Activated CD8-positive, alpha-beta T cell treated with anti-CD3 and anti-CD28 coated beads for 36 hours (primary cell): ENCODE measurements at regions not wholly inside any gene's neighbourhood (a gene's known extent, or its start where the extent isn't known, plus 50 kb on each side); places are given as distances from the start of the nearest gene placed in this dataset.

Experiments
- ATAC-seq: fragments of 200-7000 bp; cut with Tn5 transposase; one replicate; pipeline ENCODE4 v1.10.0; 2021; ENCODE audit warnings: mild to moderate bottlenecking, moderate library complexity
- CTCF ChIA-PET: fragments of 350-600 bp; sonication (Branson Sonifier 250); formaldehyde crosslinking; loops from one replicate; lab custom pipeline; 2021; ENCODE audit warnings: antibody characterized with exemption; lab: Charles Lee
- POLR2A ChIA-PET: fragments of 350-600 bp; sonication (Branson Sonifier 250); formaldehyde crosslinking; loops from one replicate; lab custom pipeline; 2021; ENCODE audit warnings: antibody characterized with exemption; lab: Charles Lee
- DNase-seq: peaks from one replicate; pipeline ENCODE4 v3.0.0-alpha.2; 2020
- H3K27ac Mint-ChIP-seq: one replicate; pipeline ENCODE4 v1.8.0; 2021; ENCODE audit warnings: mild to moderate bottlenecking, mixed read lengths
- H3K27me3 Mint-ChIP-seq: one replicate; pipeline ENCODE4 v1.8.0; 2021; ENCODE audit warnings: mixed read lengths
- H3K36me3 Mint-ChIP-seq: one replicate; pipeline ENCODE4 v1.8.0; 2021; ENCODE audit warnings: low read depth, mixed read lengths
- H3K4me1 Mint-ChIP-seq: one replicate; pipeline ENCODE4 v1.8.0; 2021; ENCODE audit warnings: low read depth, mixed read lengths
- H3K4me3 Mint-ChIP-seq: one replicate; pipeline ENCODE4 v1.8.0; 2021; ENCODE audit warnings: mild to moderate bottlenecking, moderate library complexity, mixed read lengths
- H3K9me3 Mint-ChIP-seq: one replicate; pipeline ENCODE4 v1.8.0; 2021; ENCODE audit warnings: mixed read lengths
- intact Hi-C: fragments of 100-400 bp; cut with micrococcal nuclease; formaldehyde crosslinking; loops from one replicate; pipeline ENCODE4 v1.10.0; 2022
- TF ChIP-seq, protein P1 (sequence below): fragments of 200-600 bp; IDR thresholded peaks from one replicate; pipeline ENCODE4 v1.8.0; 2022; ENCODE audit warnings: antibody characterized with exemption, mild to moderate bottlenecking

GRCh38 chr1:34639701-34640100 lies 115.1 kb upstream of the GJB5 start:
- Mint-ChIP-seq H3K4me3 (no peak overlapping the region), H3K36me3 (no peaks in the 10 kb centered on the region), H3K9me3 (no peaks in the 10 kb centered on the region), H3K4me1 (no peaks in the 10 kb centered on the region), H3K27ac (no peak overlapping the region), H3K27me3 (peaks cover 11% of the 10 kb centered on the region)
- CTCF ChIA-PET, result no interaction called here
- ATAC-seq, result no peak
- TF ChIP-seq, protein P1, sequence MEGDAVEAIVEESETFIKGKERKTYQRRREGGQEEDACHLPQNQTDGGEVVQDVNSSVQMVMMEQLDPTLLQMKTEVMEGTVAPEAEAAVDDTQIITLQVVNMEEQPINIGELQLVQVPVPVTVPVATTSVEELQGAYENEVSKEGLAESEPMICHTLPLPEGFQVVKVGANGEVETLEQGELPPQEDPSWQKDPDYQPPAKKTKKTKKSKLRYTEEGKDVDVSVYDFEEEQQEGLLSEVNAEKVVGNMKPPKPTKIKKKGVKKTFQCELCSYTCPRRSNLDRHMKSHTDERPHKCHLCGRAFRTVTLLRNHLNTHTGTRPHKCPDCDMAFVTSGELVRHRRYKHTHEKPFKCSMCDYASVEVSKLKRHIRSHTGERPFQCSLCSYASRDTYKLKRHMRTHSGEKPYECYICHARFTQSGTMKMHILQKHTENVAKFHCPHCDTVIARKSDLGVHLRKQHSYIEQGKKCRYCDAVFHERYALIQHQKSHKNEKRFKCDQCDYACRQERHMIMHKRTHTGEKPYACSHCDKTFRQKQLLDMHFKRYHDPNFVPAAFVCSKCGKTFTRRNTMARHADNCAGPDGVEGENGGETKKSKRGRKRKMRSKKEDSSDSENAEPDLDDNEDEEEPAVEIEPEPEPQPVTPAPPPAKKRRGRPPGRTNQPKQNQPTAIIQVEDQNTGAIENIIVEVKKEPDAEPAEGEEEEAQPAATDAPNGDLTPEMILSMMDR, result no peak
- no peak for DNase-seq
- POLR2A ChIA-PET, result no interaction called here
- intact Hi-C loops, result no loop called here

DNA sequence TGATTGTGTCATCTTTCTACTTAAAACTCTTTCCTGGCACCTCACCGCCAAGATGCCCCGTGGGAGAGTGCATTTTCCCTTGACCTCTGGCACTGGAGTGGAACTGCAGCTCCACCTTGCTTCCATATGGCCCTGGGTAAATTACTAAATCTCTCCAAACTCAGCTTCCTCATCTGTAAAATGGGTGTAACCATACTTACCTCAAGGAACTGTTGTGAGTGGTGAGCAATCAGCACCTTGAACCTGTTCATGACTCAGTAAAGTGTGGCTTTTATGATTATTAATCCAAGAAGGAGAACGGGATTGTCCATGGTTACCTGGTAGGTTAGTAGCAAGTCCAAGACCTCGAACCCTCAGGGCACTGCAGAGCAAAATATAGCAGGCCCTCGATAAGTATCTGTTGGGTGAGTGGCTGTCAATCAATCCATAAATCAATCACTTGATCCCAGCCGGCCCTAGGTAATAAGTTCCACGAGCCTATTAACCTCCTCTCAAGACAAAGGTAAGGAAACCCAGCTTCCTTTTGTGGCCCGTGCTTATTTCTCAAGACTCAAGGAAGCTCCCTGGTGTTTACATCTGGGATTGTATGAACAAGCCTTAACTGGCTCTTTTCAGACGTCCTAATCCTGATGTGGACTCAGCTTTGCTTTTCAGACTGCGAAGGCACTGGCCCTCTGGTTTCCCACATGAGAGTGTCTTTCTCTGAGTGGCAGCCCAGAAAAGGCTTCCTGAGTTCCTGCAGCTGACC lies 114.0 kb upstream of the GJB5 start:
- no peak overlapping the region for H3K27ac Mint-ChIP-seq
- H3K27me3 Mint-ChIP-seq, result peaks cover 11% of the 10 kb centered on the region

GRCh38 chr1:34642679-34643078 lies 112.2 kb upstream of the GJB5 start:
- Mint-ChIP-seq H3K27ac (no peak overlapping the region), H3K4me3 (no peak overlapping the region), H3K9me3 (no peaks in the 10 kb centered on the region), H3K36me3 (no peaks in the 10 kb centered on the region), H3K27me3 (peaks cover 16% of the 10 kb centered on the region), H3K4me1 (no peaks in the 10 kb centered on the region)
- intact Hi-C loops, result no loop called here
- TF ChIP-seq, protein P1, result no peak
- DNase-seq, result no peak
- ChIA-PET POLR2A (no interaction called here), CTCF (no interaction called here)
- no peak for ATAC-seq

More for the DNA sequence above, 114.0 kb upstream of the GJB5 start:
- ChIA-PET CTCF (interaction anchor here (0.7 kb wide), 1 partner anchor 102 kb away, joined by 3 read pairs; no protein-coding TSS in a partner anchor), POLR2A (no interaction called here)
- TF ChIP-seq, protein P1, result no peak
- intact Hi-C loops, result no loop called here
- ATAC-seq (no peak), DNase-seq (no peak)
- Mint-ChIP-seq H3K4me3 (no peak overlapping the region), H3K9me3 (no peaks in the 10 kb centered on the region), H3K36me3 (no peaks in the 10 kb centered on the region), H3K4me1 (no peaks in the 10 kb centered on the region)

GRCh38 chr1:34645109-34645688 lies 109.6 kb upstream of the GJB5 start:
- POLR2A ChIA-PET, result no interaction called here
- ATAC-seq, result no peak
- Mint-ChIP-seq H3K9me3 (no peaks in the 10 kb centered on the region), H3K27me3 (peaks cover 23% of the 10 kb centered on the region), H3K36me3 (no peaks in the 10 kb centered on the region), H3K4me1 (no peaks in the 10 kb centered on the region), H3K27ac (no peak overlapping the region), H3K4me3 (no peak overlapping the region)
- CTCF ChIA-PET, result no interaction called here
- no peak for DNase-seq
- intact Hi-C loops, result no loop called here
- TF ChIP-seq, protein P1, result no peak

GRCh38 chr1:34645919-34646318 lies 108.9 kb upstream of the GJB5 start:
- no peak for ATAC-seq

More at GRCh38 chr1:34645919-34646318, 108.9 kb upstream of the GJB5 start:
- no peak overlapping the region for H3K4me3 Mint-ChIP-seq
- peaks cover 19% of the 10 kb centered on the region for H3K27me3 Mint-ChIP-seq
- H3K4me1 Mint-ChIP-seq, result no peaks in the 10 kb centered on the region
- TF ChIP-seq, protein P1, result no peak
- no peaks in the 10 kb centered on the region for H3K9me3 Mint-ChIP-seq
- POLR2A ChIA-PET, result no interaction called here
- intact Hi-C loops, result no loop called here
- H3K27ac Mint-ChIP-seq, result no peak overlapping the region
- DNase-seq, result no peak
- no peaks in the 10 kb centered on the region for H3K36me3 Mint-ChIP-seq
- CTCF ChIA-PET, result no interaction called here
